Type B pancreatic cell (in vitro differentiated cells): ENCODE measurements at regions not wholly inside any gene's neighbourhood (a gene's known extent, or its start where the extent isn't known, plus 50 kb on each side); places are given as distances from the start of the nearest gene placed in this dataset.

Source experiments
- DNase-seq: peaks from one replicate; pipeline ENCODE4 v3.0.0; 2021; ENCODE audit warnings: mixed read lengths; ENCODE audit not compliant: unreplicated experiment; ENCODE audit errors: extremely low spot score
- H3K27ac Mint-ChIP-seq: 2 replicates; pipeline ENCODE4 v1.8.0; 2021; ENCODE audit warnings: mild to moderate bottlenecking, mixed read lengths
- H3K27me3 Mint-ChIP-seq: 2 replicates; pipeline ENCODE4 v1.8.0; 2021; ENCODE audit warnings: mixed read lengths
- H3K36me3 Mint-ChIP-seq: 2 replicates; pipeline ENCODE4 v1.8.0; 2021; ENCODE audit warnings: mixed read lengths
- H3K4me1 Mint-ChIP-seq: one replicate; pipeline ENCODE4 v1.8.0; 2021; ENCODE audit warnings: mixed read lengths; ENCODE audit not compliant: unreplicated experiment
- H3K4me3 Mint-ChIP-seq: 2 replicates; pipeline ENCODE4 v1.8.0; 2021; ENCODE audit warnings: mild to moderate bottlenecking, mixed read lengths
- H3K9me3 Mint-ChIP-seq: 2 replicates; pipeline ENCODE4 v1.8.0; 2021; ENCODE audit warnings: mixed read lengths
- TF ChIP-seq, protein P1 (sequence below): fragments of 200-600 bp; sonication (generic); conservative IDR thresholded peaks from 2 replicates; pipeline ENCODE4 v1.5.0; 2021; ENCODE audit warnings: antibody characterized with exemption, mild to moderate bottlenecking

DNA sequence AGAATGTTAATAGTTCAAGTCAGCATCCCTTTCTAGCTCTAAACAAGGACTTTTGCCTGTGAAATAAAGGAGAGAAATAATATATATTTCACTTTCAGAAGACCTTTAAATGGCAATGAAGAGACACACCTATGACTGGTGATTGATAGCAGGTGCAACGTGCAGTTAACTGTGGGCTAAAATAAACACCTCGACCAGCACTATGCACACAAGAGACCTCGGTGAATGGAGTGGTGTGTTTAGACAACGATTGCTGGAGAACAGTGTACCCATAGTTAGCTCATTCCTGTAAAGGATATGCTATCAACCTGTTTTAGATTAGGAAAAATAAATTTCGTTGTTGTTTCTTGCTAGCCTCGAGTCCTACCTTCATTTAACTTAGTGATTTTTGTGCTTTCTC lies 143.4 kb downstream of the NR4A2 start:
- TF ChIP-seq, protein P1, sequence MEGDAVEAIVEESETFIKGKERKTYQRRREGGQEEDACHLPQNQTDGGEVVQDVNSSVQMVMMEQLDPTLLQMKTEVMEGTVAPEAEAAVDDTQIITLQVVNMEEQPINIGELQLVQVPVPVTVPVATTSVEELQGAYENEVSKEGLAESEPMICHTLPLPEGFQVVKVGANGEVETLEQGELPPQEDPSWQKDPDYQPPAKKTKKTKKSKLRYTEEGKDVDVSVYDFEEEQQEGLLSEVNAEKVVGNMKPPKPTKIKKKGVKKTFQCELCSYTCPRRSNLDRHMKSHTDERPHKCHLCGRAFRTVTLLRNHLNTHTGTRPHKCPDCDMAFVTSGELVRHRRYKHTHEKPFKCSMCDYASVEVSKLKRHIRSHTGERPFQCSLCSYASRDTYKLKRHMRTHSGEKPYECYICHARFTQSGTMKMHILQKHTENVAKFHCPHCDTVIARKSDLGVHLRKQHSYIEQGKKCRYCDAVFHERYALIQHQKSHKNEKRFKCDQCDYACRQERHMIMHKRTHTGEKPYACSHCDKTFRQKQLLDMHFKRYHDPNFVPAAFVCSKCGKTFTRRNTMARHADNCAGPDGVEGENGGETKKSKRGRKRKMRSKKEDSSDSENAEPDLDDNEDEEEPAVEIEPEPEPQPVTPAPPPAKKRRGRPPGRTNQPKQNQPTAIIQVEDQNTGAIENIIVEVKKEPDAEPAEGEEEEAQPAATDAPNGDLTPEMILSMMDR: no peak
- no peak for DNase-seq
- Mint-ChIP-seq H3K4me3 (peak overlapping the region; percentile 47), H3K27me3 (no peaks in the 10 kb centered on the region), H3K4me1 (peaks cover 11% of the 10 kb centered on the region), H3K27ac (peak overlapping the region; percentile 64), H3K9me3 (peaks cover under 1% of the 10 kb centered on the region), H3K36me3 (peaks cover 4% of the 10 kb centered on the region)

DNA sequence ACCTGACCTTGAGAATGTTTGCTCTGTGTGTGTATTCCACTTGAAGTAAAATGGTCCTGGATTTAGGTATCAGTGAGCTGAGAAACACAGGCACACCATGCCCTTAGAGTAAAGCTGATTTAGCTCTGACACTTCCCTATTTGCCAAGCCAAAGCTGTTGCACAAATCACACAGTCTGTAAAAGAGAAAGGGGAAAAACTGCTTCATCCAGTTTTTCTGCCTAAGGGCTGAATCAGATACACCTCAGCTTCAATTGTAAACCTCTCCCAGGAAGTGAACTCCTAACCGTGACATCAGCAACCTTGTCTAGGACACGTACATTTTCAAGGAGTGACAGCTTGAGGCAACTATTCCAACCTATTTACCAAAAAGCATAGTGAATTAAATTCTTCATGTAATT lies 150.4 kb downstream of the NR4A2 start:
- Mint-ChIP-seq H3K27me3 (no peaks in the 10 kb centered on the region), H3K4me3 (peak overlapping the region; percentile 73), H3K4me1 (peaks cover 5% of the 10 kb centered on the region), H3K9me3 (peaks cover 4% of the 10 kb centered on the region), H3K36me3 (peaks cover 4% of the 10 kb centered on the region), H3K27ac (peak overlapping the region; percentile 99)
- TF ChIP-seq, protein P1: no peak
- no peak for DNase-seq

DNA sequence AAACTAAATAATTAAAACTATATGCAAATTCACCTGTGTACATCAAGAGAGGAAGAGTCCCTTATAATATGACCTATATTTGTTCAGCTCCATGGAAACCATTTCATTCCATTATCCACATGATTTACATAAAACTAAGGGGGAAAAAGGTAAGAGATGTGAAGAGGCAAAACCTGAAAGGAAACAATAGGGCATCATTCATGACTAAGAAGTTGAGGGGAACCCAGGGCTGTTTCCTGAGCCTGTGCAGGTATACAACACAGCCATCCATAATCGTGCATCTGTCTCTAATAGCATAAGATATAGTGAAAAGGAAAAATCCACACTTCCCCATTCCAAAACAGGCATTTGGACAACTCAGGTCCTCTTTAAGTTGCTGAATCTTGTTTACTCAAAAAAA lies 151.3 kb downstream of the NR4A2 start:
- TF ChIP-seq, protein P1: no peak
- Mint-ChIP-seq H3K9me3 (peaks cover 4% of the 10 kb centered on the region), H3K27ac (peak overlapping the region; percentile 99), H3K27me3 (no peaks in the 10 kb centered on the region), H3K4me3 (peak overlapping the region; percentile 73), H3K4me1 (peaks cover 5% of the 10 kb centered on the region), H3K36me3 (peaks cover 4% of the 10 kb centered on the region)
- no peak for DNase-seq

DNA sequence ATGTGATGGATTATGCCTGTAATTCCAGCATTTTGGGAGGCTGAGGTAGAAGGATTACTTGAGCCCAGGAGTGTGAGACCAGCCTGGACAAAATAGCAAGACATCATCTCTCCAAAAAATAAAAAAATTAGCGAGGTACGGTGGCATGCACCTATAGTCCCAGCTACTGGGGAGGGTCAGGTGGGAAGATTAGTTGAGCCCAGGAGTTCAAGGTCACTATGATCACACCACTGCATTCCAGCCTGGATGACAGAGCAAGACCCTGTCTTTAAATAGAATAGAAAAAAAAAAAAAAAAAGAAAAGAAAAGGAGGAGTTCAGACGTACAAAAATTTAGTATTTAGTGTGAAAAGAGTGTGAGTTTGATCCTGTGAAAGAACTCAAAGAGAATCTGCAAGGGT lies 154.9 kb downstream of the NR4A2 start:
- no peaks in the 10 kb centered on the region for H3K36me3 Mint-ChIP-seq
- DNase-seq: no peak
- H3K4me3 Mint-ChIP-seq: no peak overlapping the region
- no peaks in the 10 kb centered on the region for H3K27me3 Mint-ChIP-seq
- no peak overlapping the region for H3K27ac Mint-ChIP-seq
- TF ChIP-seq, protein P1: no peak
- H3K9me3 Mint-ChIP-seq: no peaks in the 10 kb centered on the region
- peaks cover 5% of the 10 kb centered on the region for H3K4me1 Mint-ChIP-seq

DNA sequence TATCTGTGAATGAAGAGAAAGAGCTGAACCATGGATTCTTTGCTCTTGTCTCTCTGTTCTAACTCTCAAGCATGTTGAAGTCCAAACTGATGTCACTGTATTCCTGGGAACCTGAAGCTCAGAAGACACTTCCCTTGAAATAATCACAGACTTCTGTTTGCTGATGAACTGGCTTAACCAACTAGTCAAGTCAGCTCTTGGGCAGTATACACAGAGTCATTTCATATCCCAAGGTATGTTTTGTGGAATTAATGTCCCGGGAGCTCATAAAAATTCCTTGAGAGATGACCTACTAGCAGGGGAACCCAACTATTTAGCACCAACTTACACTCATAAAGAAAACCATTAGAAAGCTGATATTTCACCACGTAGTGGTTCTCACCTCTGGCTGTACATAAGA lies 156.6 kb downstream of the NR4A2 start:
- H3K4me3 Mint-ChIP-seq: no peak overlapping the region
- H3K27me3 Mint-ChIP-seq: no peaks in the 10 kb centered on the region
- H3K4me1 Mint-ChIP-seq: no peaks in the 10 kb centered on the region
- H3K36me3 Mint-ChIP-seq: no peaks in the 10 kb centered on the region
- no peak overlapping the region for H3K27ac Mint-ChIP-seq
- TF ChIP-seq, protein P1: no peak
- no peaks in the 10 kb centered on the region for H3K9me3 Mint-ChIP-seq
- DNase-seq: no peak

DNA sequence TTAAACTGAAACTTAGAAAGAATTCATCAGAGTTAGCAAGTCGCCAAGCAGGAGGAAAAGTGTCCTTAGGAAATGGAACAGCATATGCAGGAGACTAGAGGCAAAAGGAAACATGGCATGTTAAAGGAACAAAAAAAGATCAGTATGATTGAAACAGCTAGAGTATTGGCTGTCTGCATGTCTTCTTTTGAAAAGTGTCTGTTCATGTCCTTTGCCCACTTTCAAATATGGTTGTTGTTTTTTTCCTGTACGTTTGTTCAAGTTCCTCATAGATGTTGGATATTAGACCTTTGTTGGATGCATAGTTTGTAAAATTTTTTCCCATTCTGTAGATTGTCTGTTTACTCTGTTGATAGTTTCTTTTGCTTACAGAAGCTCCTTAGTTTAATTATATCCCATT lies 161.6 kb downstream of the NR4A2 start:
- TF ChIP-seq, protein P1: no peak
- Mint-ChIP-seq H3K9me3 (peaks cover 10% of the 10 kb centered on the region), H3K4me3 (no peak overlapping the region), H3K36me3 (peaks cover 4% of the 10 kb centered on the region), H3K27ac (no peak overlapping the region), H3K27me3 (no peaks in the 10 kb centered on the region), H3K4me1 (no peaks in the 10 kb centered on the region)
- DNase-seq: no peak
